Adrenal gland (tissue), 5 donors: ENCODE measurements at regions not wholly inside any gene's neighbourhood (a gene's known extent, or its start where the extent isn't known, plus 50 kb on each side); places are given as distances from the start of the nearest gene placed in this dataset.

ENCODE experiments used
- CTCF ChIP-seq, 6 experiments: fragments of 450-650 bp in 4 of 6; fragments of 200-600 bp in 2 of 6; sonication (generic) in 1 of 6; IDR thresholded peaks; 1 replicate in 5 of 6; 2 replicates in 1 of 6; pipeline versions ENCODE4 v1.5.1 to v1.8.0; 2016 to 2021; ENCODE audit warnings: antibody characterized with exemption in 6 of 6, mild to moderate bottlenecking in 2 of 6, moderate library complexity in 1 of 6
- POLR2A ChIP-seq, 2 donors: fragments of 450-650 bp; IDR thresholded peaks; one replicate each; pipeline ENCODE4 v1.6.1; 2017; ENCODE audit warnings: antibody characterized with exemption in 2 of 2, mild to moderate bottlenecking in 2 of 2, moderate library complexity in 1 of 2
- donor health status: DM: no; HTN: no; CAD: no.

- TF ChIP-seq CTCF (IDR thresholded peaks at IDR 0.05), result no peak
- no peak for TF ChIP-seq POLR2A (IDR thresholded peaks at IDR 0.05)
Observed at GRCh38 chr18:38759457-38759856, 1193.9 kb upstream of the CELF4 start.
